Hepatocyte (in vitro differentiated cells): ENCODE measurements at regions not wholly inside any gene's neighbourhood (a gene's known extent, or its start where the extent isn't known, plus 50 kb on each side); places are given as distances from the start of the nearest gene placed in this dataset.

Experiments used
- DNase-seq: peaks from one replicate; pipeline ENCODE4 v3.0.0-alpha.2; 2016; ENCODE audit warnings: low spot score
- H2AFZ ChIP-seq: fragments of 200-600 bp; sonication (generic); 2 replicates; pipeline ENCODE4 v1.6.0; 2016; ENCODE audit warnings: antibody characterized with exemption, mild to moderate bottlenecking
- H3K27ac ChIP-seq: fragments of 200-600 bp; sonication (generic); 2 replicates; pipeline ENCODE4 v1.5.1; 2016; ENCODE audit warnings: mild to moderate bottlenecking
- H3K27me3 ChIP-seq: fragments of 200-600 bp; sonication (generic); 2 replicates; pipeline ENCODE4 v1.6.1; 2016
- H3K36me3 ChIP-seq: fragments of 200-600 bp; sonication (generic); replicated peaks from 2 replicates; pipeline ENCODE4 v1.5.1; 2016; ENCODE audit warnings: low read depth; ENCODE audit not compliant: insufficient read depth
- H3K4me1 ChIP-seq: fragments of 200-600 bp; sonication (generic); 2 replicates; pipeline ENCODE4 v1.5.1; 2016; ENCODE audit warnings: mild to moderate bottlenecking, moderate library complexity; ENCODE audit not compliant: insufficient read depth
- H3K4me2 ChIP-seq: fragments of 200-600 bp; sonication (generic); 2 replicates; pipeline ENCODE4 v1.6.0; 2016
- H3K4me3 ChIP-seq: fragments of 200-600 bp; sonication (generic); 2 replicates; pipeline ENCODE4 v1.5.1; 2016; ENCODE audit warnings: mild to moderate bottlenecking
- H3K79me2 ChIP-seq: fragments of 200-600 bp; sonication (generic); 2 replicates; pipeline ENCODE4 v1.6.0; 2017; ENCODE audit warnings: mild to moderate bottlenecking
- H3K9me2 ChIP-seq: fragments of 200-600 bp; sonication (generic); replicated peaks from 2 replicates; pipeline ENCODE4 v1.6.0; 2017; ENCODE audit warnings: mild to moderate bottlenecking; ENCODE audit not compliant: insufficient read depth
- H3K9me3 ChIP-seq: fragments of 200-600 bp; sonication (generic); 2 replicates; pipeline ENCODE4 v1.5.1; 2016; ENCODE audit warnings: low read depth, mild to moderate bottlenecking
- H4K20me1 ChIP-seq: fragments of 200-600 bp; sonication (generic); 2 replicates; pipeline ENCODE4 v1.6.0; 2016; ENCODE audit warnings: mild to moderate bottlenecking; ENCODE audit not compliant: insufficient read depth, poor library complexity, severe bottlenecking
- EZH2 ChIP-seq: fragments of 200-600 bp; sonication (generic); IDR thresholded peaks from 2 replicates; pipeline ENCODE4 v1.6.1; 2016; ENCODE audit warnings: antibody characterized with exemption, mild to moderate bottlenecking, borderline replicate concordance
- EZH2phosphoT487 ChIP-seq: fragments of 200-600 bp; sonication (generic); IDR thresholded peaks from one replicate; pipeline ENCODE4 v1.6.1; 2018; ENCODE audit warnings: antibody characterized with exemption, mild to moderate bottlenecking, low read depth, moderate library complexity; ENCODE audit not compliant: unreplicated experiment, severe bottlenecking
- WGBS: methylation state at CpG from one replicate; pipeline ENCODE4 v1.1.6; 2016; ENCODE audit warnings: low lambda C conversion rate; ENCODE audit errors: missing lambda C conversion rate; 5-methylcytosine and 5-hydroxymethylcytosine counted together
- TF ChIP-seq, protein P1 (sequence below): fragments of 200-600 bp; sonication (generic); IDR thresholded peaks from 2 replicates; pipeline ENCODE4 v1.5.1; 2016; ENCODE audit warnings: antibody characterized with exemption, mild to moderate bottlenecking; ENCODE audit not compliant: poor library complexity

DNA sequence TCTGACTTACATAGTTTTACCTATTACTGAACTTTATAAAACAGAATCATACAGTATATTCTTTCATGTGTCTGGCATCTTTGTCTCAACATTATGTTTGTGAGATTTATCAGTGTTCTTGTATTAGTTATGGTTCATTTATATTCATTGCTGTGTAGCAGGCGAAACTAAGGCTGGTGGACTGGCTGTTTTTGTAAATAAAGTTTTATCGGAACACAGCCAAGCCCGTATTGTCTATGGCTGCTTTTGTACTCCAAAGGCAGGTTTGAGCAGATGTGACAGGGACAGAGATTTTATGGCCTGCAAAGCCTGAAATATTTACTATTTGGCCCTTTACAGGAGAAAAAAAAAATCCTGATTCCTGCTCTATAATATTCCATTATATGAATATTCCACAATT is 405.8 kb upstream of the RGS6 start:
- TF ChIP-seq, protein P1, sequence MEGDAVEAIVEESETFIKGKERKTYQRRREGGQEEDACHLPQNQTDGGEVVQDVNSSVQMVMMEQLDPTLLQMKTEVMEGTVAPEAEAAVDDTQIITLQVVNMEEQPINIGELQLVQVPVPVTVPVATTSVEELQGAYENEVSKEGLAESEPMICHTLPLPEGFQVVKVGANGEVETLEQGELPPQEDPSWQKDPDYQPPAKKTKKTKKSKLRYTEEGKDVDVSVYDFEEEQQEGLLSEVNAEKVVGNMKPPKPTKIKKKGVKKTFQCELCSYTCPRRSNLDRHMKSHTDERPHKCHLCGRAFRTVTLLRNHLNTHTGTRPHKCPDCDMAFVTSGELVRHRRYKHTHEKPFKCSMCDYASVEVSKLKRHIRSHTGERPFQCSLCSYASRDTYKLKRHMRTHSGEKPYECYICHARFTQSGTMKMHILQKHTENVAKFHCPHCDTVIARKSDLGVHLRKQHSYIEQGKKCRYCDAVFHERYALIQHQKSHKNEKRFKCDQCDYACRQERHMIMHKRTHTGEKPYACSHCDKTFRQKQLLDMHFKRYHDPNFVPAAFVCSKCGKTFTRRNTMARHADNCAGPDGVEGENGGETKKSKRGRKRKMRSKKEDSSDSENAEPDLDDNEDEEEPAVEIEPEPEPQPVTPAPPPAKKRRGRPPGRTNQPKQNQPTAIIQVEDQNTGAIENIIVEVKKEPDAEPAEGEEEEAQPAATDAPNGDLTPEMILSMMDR = no peak
- no peak for TF ChIP-seq EZH2phosphoT487
- TF ChIP-seq EZH2 = no peak
- DNase-seq = no peak
- Histone ChIP-seq H3K9me3 (no peaks in the 10 kb centered on the region), H3K79me2 (peaks cover 47% of the 10 kb centered on the region), H3K27me3 (no peaks in the 10 kb centered on the region), H3K4me2 (no peak overlapping the region), H2AFZ (no peak overlapping the region), H3K36me3 (no peaks in the 10 kb centered on the region), H4K20me1 (no peaks in the 10 kb centered on the region), H3K27ac (no peak overlapping the region), H3K4me1 (peaks cover 20% of the 10 kb centered on the region), H3K4me3 (no peak overlapping the region), H3K9me2 (no peaks in the 10 kb centered on the region)
- WGBS = 98% methylated on average over 3 of the region's 3 CpGs

DNA sequence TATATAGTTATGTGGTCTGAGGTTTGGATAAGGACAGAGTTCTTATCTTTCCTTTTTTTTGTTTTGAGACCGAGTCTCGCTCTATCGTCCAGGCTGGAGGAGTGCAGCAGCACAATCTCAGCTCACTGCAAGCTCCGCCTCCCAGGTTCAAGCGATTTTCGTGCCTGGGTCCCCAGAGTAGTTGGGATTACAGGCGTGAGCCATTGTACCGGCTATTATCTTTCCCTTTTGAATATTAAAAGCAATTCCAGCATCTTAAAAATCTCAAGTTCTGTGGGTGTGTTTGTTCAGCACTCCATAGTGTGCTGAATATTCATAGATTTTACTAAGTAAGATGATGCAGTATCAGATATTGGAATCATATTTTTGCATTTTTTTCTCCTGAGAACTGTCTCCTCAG is 404.4 kb upstream of the RGS6 start:
- WGBS = 84% methylated on average over 8 of the region's 8 CpGs
- Histone ChIP-seq H3K4me3 (no peak overlapping the region), H3K79me2 (peaks cover 41% of the 10 kb centered on the region), H3K27me3 (no peaks in the 10 kb centered on the region), H3K4me2 (no peak overlapping the region), H2AFZ (no peak overlapping the region), H3K9me3 (no peaks in the 10 kb centered on the region), H3K36me3 (no peaks in the 10 kb centered on the region), H3K27ac (no peak overlapping the region), H3K9me2 (no peaks in the 10 kb centered on the region), H3K4me1 (peaks cover 6% of the 10 kb centered on the region), H4K20me1 (no peaks in the 10 kb centered on the region)
- no peak for DNase-seq
- no peak for TF ChIP-seq EZH2
- TF ChIP-seq, protein P1 = no peak
- TF ChIP-seq EZH2phosphoT487 = no peak

DNA sequence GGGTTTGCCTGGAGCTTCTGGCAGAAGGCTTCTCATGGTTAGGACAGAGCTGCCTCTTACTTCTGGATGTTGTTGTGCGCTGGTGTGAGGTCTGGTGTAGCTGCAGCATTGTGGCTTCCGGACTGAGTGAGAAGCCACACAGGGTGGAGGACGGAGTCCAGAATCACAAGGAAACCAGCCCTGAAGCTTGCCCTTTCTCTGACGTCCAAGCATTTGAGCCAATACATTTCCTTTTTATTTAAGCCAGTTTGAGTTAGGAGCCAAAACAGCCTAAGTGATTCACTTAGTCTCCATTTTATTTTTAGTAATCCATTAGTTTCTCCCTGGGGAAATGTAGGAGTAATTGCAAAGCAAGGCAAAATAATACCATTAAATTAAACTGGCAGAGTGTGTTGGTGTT is 402.4 kb upstream of the RGS6 start:
- H3K36me3 ChIP-seq = no peaks in the 10 kb centered on the region
- no peak overlapping the region for H3K4me3 ChIP-seq
- no peak overlapping the region for H3K4me2 ChIP-seq
- no peak for DNase-seq
- H3K9me3 ChIP-seq = no peaks in the 10 kb centered on the region
- H3K79me2 ChIP-seq = peaks cover 40% of the 10 kb centered on the region
- H4K20me1 ChIP-seq = no peaks in the 10 kb centered on the region
- no peaks in the 10 kb centered on the region for H3K27me3 ChIP-seq
- WGBS = 80% methylated on average over 4 of the region's 4 CpGs
- H3K4me1 ChIP-seq = no peaks in the 10 kb centered on the region
- no peak for TF ChIP-seq EZH2phosphoT487
- TF ChIP-seq, protein P1 = no peak
- no peak for TF ChIP-seq EZH2
- no peak overlapping the region for H3K27ac ChIP-seq
- H3K9me2 ChIP-seq = no peaks in the 10 kb centered on the region
- H2AFZ ChIP-seq = no peak overlapping the region

DNA sequence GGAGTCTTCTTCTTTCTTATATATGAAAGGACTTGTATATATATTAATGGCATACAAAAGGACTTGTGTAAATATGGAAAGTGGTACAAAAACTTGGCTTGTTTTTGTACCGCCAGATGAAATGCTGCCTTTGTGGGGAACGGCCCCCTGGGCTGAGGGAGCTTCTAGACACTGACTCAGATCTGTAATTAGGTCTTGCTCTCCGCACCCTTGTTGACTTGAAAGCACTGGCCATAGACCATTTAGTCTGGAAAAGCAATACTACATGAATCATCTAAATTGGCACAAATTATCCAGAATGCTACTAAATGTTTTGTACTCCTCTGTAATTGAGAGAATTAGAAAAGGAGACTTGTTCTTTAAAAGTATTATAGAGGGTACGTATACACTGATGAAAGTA is 399.9 kb upstream of the RGS6 start:
- Histone ChIP-seq H3K4me3 (no peak overlapping the region), H3K36me3 (no peaks in the 10 kb centered on the region), H4K20me1 (no peaks in the 10 kb centered on the region), H3K27me3 (no peaks in the 10 kb centered on the region), H3K4me2 (no peak overlapping the region), H2AFZ (no peak overlapping the region), H3K4me1 (peaks cover 9% of the 10 kb centered on the region), H3K27ac (no peak overlapping the region), H3K9me3 (no peaks in the 10 kb centered on the region), H3K79me2 (peaks cover 22% of the 10 kb centered on the region), H3K9me2 (no peaks in the 10 kb centered on the region)
- TF ChIP-seq EZH2 = no peak
- TF ChIP-seq, protein P1 = no peak
- no peak for TF ChIP-seq EZH2phosphoT487
- no peak for DNase-seq
- 90% methylated on average over 4 of the region's 4 CpGs for WGBS
